Central memory CD8-positive, alpha-beta T cell (primary cell): ENCODE measurements at regions not wholly inside any gene's neighbourhood (a gene's known extent, or its start where the extent isn't known, plus 50 kb on each side); places are given as distances from the start of the nearest gene placed in this dataset.

Experiments
- ATAC-seq: fragments of 150-1000 bp; cut with Tn5 transposase; replicated peaks from 2 replicates; pipeline ENCODE4 v1.10.0; 2022; ENCODE audit warnings: mild to moderate bottlenecking, moderate FRiP score, moderate number of reproducible peaks; ENCODE audit not compliant: poor library complexity, severe bottlenecking; ENCODE audit errors: extremely low read depth
- DNase-seq, 2 donors: peaks; one replicate each; pipeline ENCODE4 v3.0.0; 2021; ENCODE audit warnings: low spot score in 2 of 2
- H3K27ac Mint-ChIP-seq: one replicate; pipeline ENCODE4 v1.8.0; 2022; ENCODE audit warnings: low read depth, mild to moderate bottlenecking, moderate library complexity, mixed read lengths
- H3K27me3 Mint-ChIP-seq: one replicate; pipeline ENCODE4 v1.8.0; 2022; ENCODE audit warnings: mixed read lengths
- H3K36me3 Mint-ChIP-seq: one replicate; pipeline ENCODE4 v1.8.0; 2022; ENCODE audit warnings: mild to moderate bottlenecking, moderate library complexity, mixed read lengths; ENCODE audit not compliant: insufficient read depth
- H3K4me1 Mint-ChIP-seq: one replicate; pipeline ENCODE4 v1.8.0; 2022; ENCODE audit warnings: mixed read lengths
- H3K4me3 Mint-ChIP-seq: one replicate; pipeline ENCODE4 v1.8.0; 2022; ENCODE audit warnings: mild to moderate bottlenecking, moderate library complexity, mixed read lengths
- H3K9me3 Mint-ChIP-seq: one replicate; pipeline ENCODE4 v1.8.0; 2022; ENCODE audit warnings: mixed read lengths

GRCh38 chr13:97849305-97849704 is 104.2 kb upstream of the IPO5 start:
- H3K9me3 Mint-ChIP-seq: no peaks in the 10 kb centered on the region
- no peak for ATAC-seq
- DNase-seq: no peak

GRCh38 chr13:97851269-97851668 is 102.2 kb upstream of the IPO5 start:
- ATAC-seq (no peak), DNase-seq (no peak)
- H3K36me3 Mint-ChIP-seq: no peaks in the 10 kb centered on the region
- no peak overlapping the region for H3K27ac Mint-ChIP-seq
- peaks cover 14% of the 10 kb centered on the region for H3K27me3 Mint-ChIP-seq
- no peaks in the 10 kb centered on the region for H3K4me1 Mint-ChIP-seq
- H3K4me3 Mint-ChIP-seq: no peak overlapping the region
- no peaks in the 10 kb centered on the region for H3K9me3 Mint-ChIP-seq

More at GRCh38 chr13:97849305-97849704, 104.2 kb upstream of the IPO5 start:
- Mint-ChIP-seq H3K27ac (no peak overlapping the region), H3K36me3 (no peaks in the 10 kb centered on the region), H3K4me3 (no peak overlapping the region), H3K27me3 (peaks cover 18% of the 10 kb centered on the region), H3K4me1 (no peaks in the 10 kb centered on the region)

- Mint-ChIP-seq H3K27me3 (peaks cover 14% of the 10 kb centered on the region), H3K9me3 (no peaks in the 10 kb centered on the region), H3K36me3 (no peaks in the 10 kb centered on the region), H3K27ac (no peak overlapping the region), H3K4me1 (no peaks in the 10 kb centered on the region), H3K4me3 (no peak overlapping the region)
- no peak for DNase-seq
- ATAC-seq: no peak
Measured at GRCh38 chr13:97852181-97852874, 101.1 kb upstream of the IPO5 start.

GRCh38 chr13:97853550-97853949 is 99.9 kb upstream of the IPO5 start:
- H3K27me3 Mint-ChIP-seq: peaks cover 14% of the 10 kb centered on the region
- no peak overlapping the region for H3K4me3 Mint-ChIP-seq
- no peaks in the 10 kb centered on the region for H3K36me3 Mint-ChIP-seq
- H3K27ac Mint-ChIP-seq: no peak overlapping the region
- ATAC-seq (no peak), DNase-seq (no peak)
- H3K4me1 Mint-ChIP-seq: no peaks in the 10 kb centered on the region
- H3K9me3 Mint-ChIP-seq: no peaks in the 10 kb centered on the region

GRCh38 chr13:97855570-97856303 is 97.7 kb upstream of the IPO5 start:
- Mint-ChIP-seq H3K27me3 (no peaks in the 10 kb centered on the region), H3K36me3 (no peaks in the 10 kb centered on the region), H3K9me3 (no peaks in the 10 kb centered on the region), H3K4me3 (no peak overlapping the region), H3K4me1 (no peaks in the 10 kb centered on the region), H3K27ac (no peak overlapping the region)
- DNase-seq (no peak), ATAC-seq (no peak)

- H3K4me1 Mint-ChIP-seq: no peaks in the 10 kb centered on the region
- no peak for DNase-seq
- no peaks in the 10 kb centered on the region for H3K9me3 Mint-ChIP-seq
- no peaks in the 10 kb centered on the region for H3K36me3 Mint-ChIP-seq
- no peak overlapping the region for H3K27ac Mint-ChIP-seq
- H3K27me3 Mint-ChIP-seq: no peaks in the 10 kb centered on the region
- H3K4me3 Mint-ChIP-seq: no peak overlapping the region
- ATAC-seq: no peak
Measured at GRCh38 chr13:97856304-97856675, 97.2 kb upstream of the IPO5 start.

GRCh38 chr13:97858161-97858560 is 95.3 kb upstream of the IPO5 start:
- no peaks in the 10 kb centered on the region for H3K36me3 Mint-ChIP-seq
- DNase-seq: no peak
- no peaks in the 10 kb centered on the region for H3K27me3 Mint-ChIP-seq
- H3K27ac Mint-ChIP-seq: no peak overlapping the region
- no peak overlapping the region for H3K4me3 Mint-ChIP-seq
- ATAC-seq: no peak
- H3K4me1 Mint-ChIP-seq: no peaks in the 10 kb centered on the region
- H3K9me3 Mint-ChIP-seq: peaks cover 5% of the 10 kb centered on the region

- ATAC-seq: no peak
- H3K27me3 Mint-ChIP-seq: peaks cover 37% of the 10 kb centered on the region
- no peak for DNase-seq
- H3K27ac Mint-ChIP-seq: no peak overlapping the region
- H3K36me3 Mint-ChIP-seq: no peaks in the 10 kb centered on the region
- H3K4me1 Mint-ChIP-seq: no peaks in the 10 kb centered on the region
- peaks cover 5% of the 10 kb centered on the region for H3K9me3 Mint-ChIP-seq
- no peak overlapping the region for H3K4me3 Mint-ChIP-seq
Measured at GRCh38 chr13:97866346-97866745, 87.1 kb upstream of the IPO5 start.

- no peak overlapping the region for H3K27ac Mint-ChIP-seq
- H3K27me3 Mint-ChIP-seq: peaks cover 37% of the 10 kb centered on the region
- H3K4me1 Mint-ChIP-seq: no peaks in the 10 kb centered on the region
Measured at GRCh38 chr13:97866751-97867150, 86.7 kb upstream of the IPO5 start.

GRCh38 chr13:97873398-97873797 is 80.1 kb upstream of the IPO5 start:
- Mint-ChIP-seq H3K27ac (no peak overlapping the region), H3K27me3 (peaks cover 56% of the 10 kb centered on the region), H3K4me1 (no peaks in the 10 kb centered on the region), H3K4me3 (no peak overlapping the region), H3K36me3 (no peaks in the 10 kb centered on the region), H3K9me3 (no peaks in the 10 kb centered on the region)
- ATAC-seq (no peak), DNase-seq (no peak)

More at GRCh38 chr13:97866751-97867150, 86.7 kb upstream of the IPO5 start:
- no peaks in the 10 kb centered on the region for H3K36me3 Mint-ChIP-seq
- peaks cover 5% of the 10 kb centered on the region for H3K9me3 Mint-ChIP-seq
- no peak overlapping the region for H3K4me3 Mint-ChIP-seq
- ATAC-seq (no peak), DNase-seq (no peak)

GRCh38 chr13:97875218-97875617 is 78.3 kb upstream of the IPO5 start:
- no peak for ATAC-seq
- no peaks in the 10 kb centered on the region for H3K4me1 Mint-ChIP-seq

GRCh38 chr13:97875911-97876310 is 77.6 kb upstream of the IPO5 start:
- H3K4me3 Mint-ChIP-seq: no peak overlapping the region
- no peak for DNase-seq
- H3K36me3 Mint-ChIP-seq: no peaks in the 10 kb centered on the region
- H3K4me1 Mint-ChIP-seq: no peaks in the 10 kb centered on the region
- H3K27ac Mint-ChIP-seq: no peak overlapping the region
- H3K9me3 Mint-ChIP-seq: no peaks in the 10 kb centered on the region
- ATAC-seq: no peak
- H3K27me3 Mint-ChIP-seq: peaks cover 62% of the 10 kb centered on the region

More at GRCh38 chr13:97875218-97875617, 78.3 kb upstream of the IPO5 start:
- Mint-ChIP-seq H3K9me3 (no peaks in the 10 kb centered on the region), H3K36me3 (no peaks in the 10 kb centered on the region), H3K27me3 (peaks cover 55% of the 10 kb centered on the region), H3K27ac (no peak overlapping the region), H3K4me3 (no peak overlapping the region)
- no peak for DNase-seq
